GM12878 (cell line): ENCODE measurements at regions not wholly inside any gene's neighbourhood (a gene's known extent, or its start where the extent isn't known, plus 50 kb on each side); places are given as distances from the start of the nearest gene placed in this dataset.

Experiments
- ATAC-seq: fragments of 200-7000 bp; cut with Tn5 transposase; 3 replicates; pipeline ENCODE4 v1.9.1; 2020; ENCODE audit warnings: mild to moderate bottlenecking, moderate library complexity
- BruUV-seq: library from RNA; stranded (reverse); fragments of 400-500 nt; replicated peaks from 2 replicates; lab custom pipeline; 2021; lab: Mats Ljungman, UMichigan
- CTCF ChIA-PET: fragments of 300-600 bp; sonication (Branson Sonifier 250); formaldehyde crosslinking; extraction: SDS; loops from one replicate; lab custom pipeline; 2021; ENCODE audit warnings: inconsistent platforms; lab: Yijun Ruan, JAX
- POLR2A ChIA-PET: fragments of 350-600 bp; formaldehyde crosslinking; extraction: SDS; loops from one replicate; lab custom pipeline; 2021; ENCODE audit warnings: inconsistent platforms; lab: Charles Lee
- RAD21 ChIA-PET: fragments of 300-600 bp; sonication (Branson Sonifier 250); formaldehyde crosslinking; loops from one replicate; lab custom pipeline; 2023; ENCODE audit warnings: antibody characterized with exemption; ENCODE audit not compliant: unreplicated experiment; lab: Charles Lee
- SMC1A ChIA-PET: fragments of 300-600 bp; sonication (Branson Sonifier 250); formaldehyde crosslinking; loops from one replicate; lab custom pipeline; 2023; ENCODE audit not compliant: unreplicated experiment, uncharacterized antibody; lab: Charles Lee
- DNase-seq: peaks from one replicate; pipeline ENCODE4 v3.0.0-alpha.2; 2011; ENCODE audit warnings: low read depth, low spot score
- FAIRE-seq: peaks from 3 replicates; lab custom pipeline; 2011; peaks lifted over from hg19 to GRCh38; lab: Jason Lieb, UNC
- H2AFZ ChIP-seq: 2 replicates; pipeline ENCODE4 v1.6.0; 2011; ENCODE audit warnings: low read depth, low read length, control low read depth; ENCODE audit not compliant: control insufficient read depth
- H3K27ac ChIP-seq: 2 replicates; pipeline ENCODE4 v1.5.1; 2011; ENCODE audit warnings: control low read depth; ENCODE audit not compliant: control insufficient read depth, insufficient read depth
- H3K27me3 ChIP-seq, 2 experiments: replicated peaks in 1 of 2; 2 replicates each; pipeline versions ENCODE4 v1.6.0 to v1.6.1; 2011; ENCODE audit warnings: low read length in 1 of 2; ENCODE audit not compliant: control insufficient read depth in 2 of 2, insufficient read depth in 2 of 2
- H3K36me3 ChIP-seq, 2 experiments: 2 replicates each; pipeline ENCODE4 v1.5.1; 2011; ENCODE audit warnings: low read length in 1 of 2; ENCODE audit not compliant: control insufficient read depth in 2 of 2, insufficient read depth in 2 of 2
- H3K4me1 ChIP-seq: 2 replicates; pipeline ENCODE4 v1.6.1; 2011; ENCODE audit warnings: mild to moderate bottlenecking, low read length, moderate library complexity, mixed read lengths; ENCODE audit not compliant: control insufficient read depth, insufficient read depth
- H3K4me2 ChIP-seq: 2 replicates; pipeline ENCODE4 v1.6.0; 2011; ENCODE audit warnings: control low read depth; ENCODE audit not compliant: control insufficient read depth, insufficient read depth
- H3K4me3 ChIP-seq: fragments of 200-600 bp; sonication (generic); 2 replicates; pipeline ENCODE4 v1.5.1; 2016
- H3K79me2 ChIP-seq: 2 replicates; pipeline ENCODE4 v1.6.0; 2011; ENCODE audit warnings: low read length; ENCODE audit not compliant: control insufficient read depth, insufficient read depth
- H3K9ac ChIP-seq: 2 replicates; pipeline ENCODE4 v1.8.0; 2011; ENCODE audit warnings: low read length, control low read depth, mixed read lengths; ENCODE audit not compliant: control insufficient read depth, insufficient read depth
- H3K9me3 ChIP-seq: replicated peaks from 3 replicates; pipeline ENCODE4 v1.5.1; 2011; ENCODE audit warnings: mild to moderate bottlenecking, low read length; ENCODE audit not compliant: control insufficient read depth, insufficient read depth
- H4K20me1 ChIP-seq: 2 replicates; pipeline ENCODE4 v1.6.0; 2011; ENCODE audit not compliant: control insufficient read depth, insufficient read depth
- FOS ChIP-seq: IDR thresholded peaks from 3 replicates; pipeline ENCODE4 v1.6.1; 2011; ENCODE audit warnings: borderline replicate concordance; ENCODE audit not compliant: insufficient read length; ENCODE audit errors: extremely low read depth
- POU2F2 ChIP-seq: IDR thresholded peaks from 3 replicates; pipeline ENCODE4 v1.6.1; 2011; ENCODE audit warnings: low read depth, mild to moderate bottlenecking, low read length, borderline replicate concordance
- SMAD1 ChIP-seq: fragments of 450-650 bp; IDR thresholded peaks from 2 replicates; pipeline ENCODE4 v1.6.1; 2018; ENCODE audit warnings: mild to moderate bottlenecking, low read depth; ENCODE audit not compliant: partially characterized antibody
- ZZZ3 ChIP-seq: IDR thresholded peaks from 2 replicates; pipeline ENCODE4 v1.6.1; 2011; ENCODE audit warnings: low read depth; ENCODE audit not compliant: control insufficient read depth, insufficient read length
- WGBS: methylation state at CpG from one replicate; pipeline ENCODE4 v1.1.6; 2016; ENCODE audit warnings: low lambda C conversion rate; ENCODE audit not compliant: insufficient replicate concordance, insufficient coverage; ENCODE audit errors: missing lambda C conversion rate; 5-methylcytosine and 5-hydroxymethylcytosine counted together
- in situ Hi-C: fragments of 300-500 bp; cut with MboI; formaldehyde crosslinking; loops from 9 replicates; pipeline ENCODE4 v1.14.3; 2018; ENCODE audit warnings: mixed read lengths
- intact Hi-C: fragments of 100-400 bp; cut with micrococcal nuclease; formaldehyde crosslinking; loops from one replicate; pipeline ENCODE4 v1.14.2; 2022; ENCODE audit not compliant: unreplicated experiment
- TF ChIP-seq, protein P1 (sequence below): fragments of 450-650 bp; IDR thresholded peaks from 2 replicates; pipeline ENCODE4 v1.6.1; 2014; ENCODE audit warnings: mild to moderate bottlenecking
- TF ChIP-seq, protein P2 (sequence below): IDR thresholded peaks from 2 replicates; pipeline ENCODE4 v1.6.1; 2012; ENCODE audit warnings: low read depth, low read length, improper control_type of control experiment

DNA sequence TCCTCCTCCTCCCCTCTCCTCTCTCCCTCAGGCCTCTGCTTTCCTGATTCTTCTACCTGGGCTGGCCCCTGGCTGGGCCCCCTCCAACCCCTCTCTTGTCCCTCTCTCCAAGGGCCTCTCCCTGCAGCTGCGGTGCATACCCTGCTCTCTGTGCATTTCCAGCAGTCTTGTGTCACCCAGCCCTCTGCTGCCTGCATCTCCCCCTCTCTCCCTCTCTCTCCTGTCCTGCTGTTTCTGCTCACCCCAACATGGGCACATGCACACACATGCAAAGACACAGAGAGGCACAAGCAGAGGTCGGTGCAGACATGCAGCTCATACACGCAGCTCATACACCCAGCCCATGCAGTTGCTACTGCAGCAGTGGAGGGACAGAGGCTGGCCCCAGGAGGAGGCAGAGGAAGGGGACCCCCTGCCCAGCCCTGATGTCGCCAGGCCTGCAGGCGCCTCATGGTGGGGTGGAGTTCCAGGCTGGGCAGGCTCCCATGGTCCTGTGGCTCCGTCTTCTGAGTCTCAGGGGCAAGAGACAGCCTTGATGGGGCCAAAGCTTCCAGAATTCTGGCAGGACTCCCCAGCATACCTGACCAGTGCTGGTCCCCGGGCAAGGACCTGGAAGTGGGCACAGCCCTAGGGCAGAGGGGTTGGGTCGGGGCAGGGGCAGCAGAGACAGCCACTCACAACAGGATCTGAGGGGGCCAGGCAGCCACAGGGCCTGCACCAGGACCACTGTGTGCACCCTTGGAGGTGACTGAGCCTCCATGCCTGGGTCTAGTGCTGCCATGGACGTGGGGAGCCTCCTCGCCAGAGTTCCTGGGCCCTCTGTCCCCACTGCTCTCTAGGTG is 216.9 kb downstream of the C9orf50 start (continued):
- TF ChIP-seq, protein P1, sequence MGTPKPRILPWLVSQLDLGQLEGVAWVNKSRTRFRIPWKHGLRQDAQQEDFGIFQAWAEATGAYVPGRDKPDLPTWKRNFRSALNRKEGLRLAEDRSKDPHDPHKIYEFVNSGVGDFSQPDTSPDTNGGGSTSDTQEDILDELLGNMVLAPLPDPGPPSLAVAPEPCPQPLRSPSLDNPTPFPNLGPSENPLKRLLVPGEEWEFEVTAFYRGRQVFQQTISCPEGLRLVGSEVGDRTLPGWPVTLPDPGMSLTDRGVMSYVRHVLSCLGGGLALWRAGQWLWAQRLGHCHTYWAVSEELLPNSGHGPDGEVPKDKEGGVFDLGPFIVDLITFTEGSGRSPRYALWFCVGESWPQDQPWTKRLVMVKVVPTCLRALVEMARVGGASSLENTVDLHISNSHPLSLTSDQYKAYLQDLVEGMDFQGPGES: no peak
- no peak for TF ChIP-seq POU2F2

DNA sequence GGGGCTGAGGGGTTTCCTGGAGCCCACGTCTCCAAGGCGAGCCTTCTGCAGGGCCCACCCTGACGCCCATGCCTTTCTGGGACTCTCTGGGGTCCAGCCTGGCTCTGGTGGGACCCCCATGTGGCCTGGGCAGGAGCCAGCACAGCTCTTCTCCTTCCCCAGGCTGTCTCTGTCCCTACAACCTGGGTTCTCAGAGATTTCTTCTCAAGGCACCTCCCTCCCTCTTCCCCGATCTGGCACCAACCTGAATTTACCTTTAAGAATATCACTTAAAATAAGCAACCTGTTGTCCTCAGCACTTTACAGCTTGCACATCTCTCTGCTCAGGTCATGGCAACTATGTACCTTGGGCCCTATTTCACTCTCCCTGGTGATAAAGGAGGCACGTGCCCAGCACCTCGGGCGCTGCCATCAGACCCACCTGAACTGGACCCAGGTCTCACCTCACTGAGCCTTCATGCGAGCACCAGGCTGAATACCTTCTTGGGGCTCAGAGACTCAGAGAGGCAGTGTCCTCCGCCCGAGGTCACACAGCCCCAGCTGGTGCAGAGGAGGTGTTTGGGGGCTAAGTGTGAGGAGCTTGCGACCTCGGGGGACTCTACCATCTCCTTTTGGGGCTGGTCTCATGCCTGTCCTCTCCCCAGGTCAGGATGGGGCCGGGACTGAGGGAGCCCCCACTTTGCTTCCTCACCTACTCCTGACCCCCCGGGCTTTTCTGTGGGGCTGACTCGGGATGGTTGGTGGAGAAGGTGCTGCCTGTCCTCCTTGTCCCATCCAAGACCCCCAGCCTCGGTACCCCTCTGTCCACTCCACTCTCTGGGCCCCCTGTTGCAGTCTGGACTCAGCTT is 217.7 kb downstream of the C9orf50 start:
- H2AFZ ChIP-seq: no peak overlapping the region
- DNase-seq (no peak), ATAC-seq (no peak), FAIRE-seq (no peak)
- H3K9me3 ChIP-seq: no peaks in the 10 kb centered on the region
- no peaks in the 10 kb centered on the region for H3K27me3 ChIP-seq
- H3K4me2 ChIP-seq: no peak overlapping the region
- no peaks in the 10 kb centered on the region for H4K20me1 ChIP-seq
- H3K79me2 ChIP-seq: no peaks in the 10 kb centered on the region
- ChIA-PET CTCF (no interaction called here), POLR2A (no interaction called here), RAD21 (no interaction called here), SMC1A (no interaction called here)
- intact Hi-C loops (no loop called here), in situ Hi-C loops (no loop called here)
- no peaks in the 10 kb centered on the region; the same call in 1 of the 2 replicates for H3K4me1 ChIP-seq
- no peak overlapping the region for H3K9ac ChIP-seq
- TF ChIP-seq FOS: no peak
- TF ChIP-seq, protein P2, sequence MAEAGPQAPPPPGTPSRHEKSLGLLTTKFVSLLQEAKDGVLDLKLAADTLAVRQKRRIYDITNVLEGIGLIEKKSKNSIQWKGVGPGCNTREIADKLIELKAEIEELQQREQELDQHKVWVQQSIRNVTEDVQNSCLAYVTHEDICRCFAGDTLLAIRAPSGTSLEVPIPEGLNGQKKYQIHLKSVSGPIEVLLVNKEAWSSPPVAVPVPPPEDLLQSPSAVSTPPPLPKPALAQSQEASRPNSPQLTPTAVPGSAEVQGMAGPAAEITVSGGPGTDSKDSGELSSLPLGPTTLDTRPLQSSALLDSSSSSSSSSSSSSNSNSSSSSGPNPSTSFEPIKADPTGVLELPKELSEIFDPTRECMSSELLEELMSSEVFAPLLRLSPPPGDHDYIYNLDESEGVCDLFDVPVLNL: no peak
- no peak for TF ChIP-seq ZZZ3
- no peak for TF ChIP-seq SMAD1
- no TSS peak for BruUV-seq
- WGBS: 17% methylated on average over 16 of the region's 16 CpGs
- H3K27ac ChIP-seq: no peak overlapping the region
- H3K36me3 ChIP-seq: no peaks in the 10 kb centered on the region
- H3K4me3 ChIP-seq: no peak overlapping the region
